HEK293T (cell line): ENCODE measurements at regions not wholly inside any gene's neighbourhood (a gene's known extent, or its start where the extent isn't known, plus 50 kb on each side); places are given as distances from the start of the nearest gene placed in this dataset.

Experiments
- CTCF ChIA-PET: fragments of 350-600 bp; formaldehyde crosslinking; extraction: SDS; loops from one replicate; lab custom pipeline; 2021; ENCODE audit warnings: antibody characterized with exemption, inconsistent platforms; lab: Yijun Ruan, JAX
- POLR2A ChIA-PET: fragments of 350-600 bp; formaldehyde crosslinking; extraction: SDS; loops from one replicate; lab custom pipeline; 2020; ENCODE audit warnings: antibody characterized with exemption, inconsistent platforms; lab: Yijun Ruan, JAX
- DNase-seq: peaks from one replicate; pipeline ENCODE4 v3.0.0; 2012; ENCODE audit warnings: mixed read lengths; ENCODE audit errors: extremely low spot score
- ARNT ChIP-seq: fragments of 450-650 bp; IDR thresholded peaks from 2 replicates; pipeline ENCODE4 v1.6.1; 2017; ENCODE audit warnings: mild to moderate bottlenecking
- BHLHE40 ChIP-seq: fragments of 450-650 bp; IDR thresholded peaks from 2 replicates; pipeline ENCODE4 v1.6.1; 2016; ENCODE audit warnings: mild to moderate bottlenecking, moderate library complexity, borderline replicate concordance
- CTBP1 ChIP-seq: fragments of 450-650 bp; IDR thresholded peaks from 2 replicates; pipeline ENCODE4 v1.6.1; 2016; ENCODE audit warnings: borderline replicate concordance
- ELF4 ChIP-seq: fragments of 450-650 bp; IDR thresholded peaks from 2 replicates; pipeline ENCODE4 v1.6.1; 2017; ENCODE audit warnings: antibody characterized with exemption
- FOXA1 ChIP-seq: fragments of 450-650 bp; IDR thresholded peaks from 2 replicates; pipeline ENCODE4 v1.6.1; 2016; ENCODE audit warnings: mild to moderate bottlenecking
- FOXK2 ChIP-seq: fragments of 450-650 bp; IDR thresholded peaks from 2 replicates; pipeline ENCODE4 v1.6.1; 2016; ENCODE audit warnings: mild to moderate bottlenecking
- FOXM1 ChIP-seq: fragments of 450-650 bp; IDR thresholded peaks from 2 replicates; pipeline ENCODE4 v1.6.1; 2017; ENCODE audit warnings: mild to moderate bottlenecking, borderline replicate concordance
- HDGF ChIP-seq: fragments of 450-650 bp; IDR thresholded peaks from 2 replicates; pipeline ENCODE4 v1.6.1; 2017; ENCODE audit warnings: antibody characterized with exemption, borderline replicate concordance
- L3MBTL2 ChIP-seq: fragments of 450-650 bp; conservative IDR thresholded peaks from 2 replicates; pipeline ENCODE4 v1.6.1; 2016; ENCODE audit warnings: mild to moderate bottlenecking
- LEF1 ChIP-seq: fragments of 450-650 bp; IDR thresholded peaks from 2 replicates; pipeline ENCODE4 v1.6.1; 2017; ENCODE audit warnings: mild to moderate bottlenecking, borderline replicate concordance
- NFRKB ChIP-seq: fragments of 450-650 bp; IDR thresholded peaks from 2 replicates; pipeline ENCODE4 v1.6.1; 2016; ENCODE audit warnings: mild to moderate bottlenecking, moderate library complexity
- PKNOX1 ChIP-seq: fragments of 450-650 bp; IDR thresholded peaks from 2 replicates; pipeline ENCODE4 v1.6.1; 2016
- SP1 ChIP-seq: fragments of 450-650 bp; IDR thresholded peaks from 2 replicates; pipeline ENCODE4 v1.6.1; 2017
- SUZ12 ChIP-seq: fragments of 450-650 bp; IDR thresholded peaks from 2 replicates; pipeline ENCODE4 v1.6.1; 2016; ENCODE audit warnings: mild to moderate bottlenecking
- TARDBP ChIP-seq: fragments of 450-650 bp; IDR thresholded peaks from 2 replicates; pipeline ENCODE4 v1.6.1; 2016
- ZNF384 ChIP-seq: fragments of 450-650 bp; IDR thresholded peaks from 2 replicates; pipeline ENCODE4 v1.6.1; 2016

DNA sequence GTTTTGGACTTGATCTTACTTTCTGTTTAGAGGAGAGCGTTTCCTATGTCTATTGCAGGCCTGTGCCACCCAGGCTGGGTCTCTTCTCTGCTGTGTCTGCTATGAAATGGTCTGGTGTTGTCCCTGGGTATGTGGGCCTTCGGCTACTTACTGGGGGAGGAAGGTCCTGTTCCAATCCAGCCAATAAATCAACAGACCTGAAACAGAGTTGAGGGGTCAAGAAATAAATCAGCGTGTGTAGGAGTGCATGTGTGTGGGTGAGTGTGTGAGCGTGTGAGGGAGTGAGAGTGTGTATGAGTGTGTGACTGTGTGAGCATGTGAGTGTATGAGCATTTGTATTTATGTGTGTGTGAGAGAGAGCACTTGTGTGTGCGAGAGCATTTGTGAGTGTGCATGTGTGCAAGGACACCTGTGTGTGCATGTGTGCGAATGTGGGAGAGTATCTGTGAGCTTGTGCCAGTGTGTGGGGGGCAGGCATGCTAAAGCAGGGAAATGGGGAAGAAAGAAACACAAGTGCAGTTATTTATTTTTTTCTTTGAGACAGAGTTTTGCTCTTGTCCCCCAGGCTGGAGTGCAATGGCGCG lies 86.3 kb upstream of the PMEPA1 start:
- TF ChIP-seq PKNOX1, result no peak
- TF ChIP-seq SP1, result no peak
- TF ChIP-seq ZNF384, result no peak
- TF ChIP-seq CTBP1, result no peak
- no peak for TF ChIP-seq LEF1
- no peak for TF ChIP-seq FOXM1
- TF ChIP-seq ARNT, result no peak
- no peak for TF ChIP-seq ELF4
- no peak for TF ChIP-seq L3MBTL2
- TF ChIP-seq HDGF, result no peak
- DNase-seq, result no peak
- POLR2A ChIA-PET, result no interaction called here
- CTCF ChIA-PET, result no interaction called here

DNA sequence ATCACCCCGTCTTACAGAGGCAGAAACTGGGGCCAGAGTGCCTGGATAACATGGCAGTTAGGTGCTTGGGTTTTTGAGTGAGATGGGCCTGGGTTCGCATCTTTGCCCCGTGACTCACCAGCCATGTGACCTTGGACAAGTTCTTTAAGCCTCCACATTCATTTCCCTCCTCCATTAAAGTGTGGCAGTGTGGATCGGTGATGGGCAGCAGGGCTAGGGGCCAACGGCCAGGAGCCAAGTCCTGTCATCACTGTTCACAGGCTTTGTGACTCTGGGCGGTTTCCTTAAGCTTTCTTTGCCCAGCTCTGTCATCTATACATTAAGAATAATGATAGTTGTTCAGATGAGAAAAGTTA lies 85.5 kb upstream of the PMEPA1 start:
- ChIA-PET CTCF (no interaction called here), POLR2A (no interaction called here)
- no peak for DNase-seq
- TF ChIP-seq NFRKB, result no peak
- no peak for TF ChIP-seq ELF4
- no peak for TF ChIP-seq PKNOX1
- no peak for TF ChIP-seq L3MBTL2
- no peak for TF ChIP-seq FOXM1
- TF ChIP-seq HDGF, result no peak
- TF ChIP-seq SUZ12, result no peak
- TF ChIP-seq FOXA1, result no peak
- TF ChIP-seq FOXK2, result no peak
- TF ChIP-seq TARDBP, result no peak
- no peak for TF ChIP-seq LEF1

- no peak for TF ChIP-seq L3MBTL2
- no peak for TF ChIP-seq ZNF384
- no peak for TF ChIP-seq SP1
- TF ChIP-seq TARDBP, result no peak
- TF ChIP-seq HDGF, result no peak
- TF ChIP-seq FOXM1, result no peak
- no peak for TF ChIP-seq LEF1
- CTCF ChIA-PET, result no interaction called here
- POLR2A ChIA-PET, result no interaction called here
- no peak for DNase-seq
Measured at GRCh38 chr20:57794600-57795341, 85.0 kb upstream of the PMEPA1 start.

GRCh38 chr20:57794036-57794435 lies 84.2 kb upstream of the PMEPA1 start:
- ChIA-PET CTCF (no interaction called here), POLR2A (no interaction called here)
- no peak for DNase-seq
- TF ChIP-seq FOXK2 (no peak), NFRKB (no peak), PKNOX1 (no peak), SP1 (no peak), ARNT (no peak)

DNA sequence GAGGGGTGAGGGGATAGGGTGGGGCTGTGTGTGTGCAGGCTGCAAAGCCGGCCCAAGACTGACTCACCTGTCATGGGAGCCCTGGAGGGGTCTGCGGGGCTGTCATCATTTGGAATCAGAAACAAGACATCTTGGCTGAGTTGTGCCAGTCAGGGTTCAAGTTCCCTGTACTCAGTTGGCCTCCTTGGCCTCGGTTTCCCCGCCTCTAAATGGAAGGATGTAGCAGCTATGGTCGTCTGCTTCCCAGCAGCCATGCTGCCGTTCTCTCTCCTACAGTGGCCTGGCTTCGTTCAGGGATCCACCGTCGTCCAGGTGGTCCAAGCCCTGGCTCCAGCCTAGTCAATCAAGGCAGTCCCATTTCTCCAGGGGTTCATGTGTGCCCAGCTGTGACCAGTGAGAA lies 83.6 kb upstream of the PMEPA1 start:
- ChIA-PET POLR2A (no interaction called here), CTCF (no interaction called here)
- no peak for TF ChIP-seq FOXA1
- no peak for TF ChIP-seq ZNF384
- no peak for TF ChIP-seq FOXM1
- no peak for TF ChIP-seq L3MBTL2
- no peak for TF ChIP-seq HDGF
- TF ChIP-seq SP1, result no peak
- no peak for TF ChIP-seq LEF1
- no peak for TF ChIP-seq TARDBP
- TF ChIP-seq BHLHE40, result no peak
- no peak for TF ChIP-seq PKNOX1
- no peak for TF ChIP-seq CTBP1
- DNase-seq, result no peak

DNA sequence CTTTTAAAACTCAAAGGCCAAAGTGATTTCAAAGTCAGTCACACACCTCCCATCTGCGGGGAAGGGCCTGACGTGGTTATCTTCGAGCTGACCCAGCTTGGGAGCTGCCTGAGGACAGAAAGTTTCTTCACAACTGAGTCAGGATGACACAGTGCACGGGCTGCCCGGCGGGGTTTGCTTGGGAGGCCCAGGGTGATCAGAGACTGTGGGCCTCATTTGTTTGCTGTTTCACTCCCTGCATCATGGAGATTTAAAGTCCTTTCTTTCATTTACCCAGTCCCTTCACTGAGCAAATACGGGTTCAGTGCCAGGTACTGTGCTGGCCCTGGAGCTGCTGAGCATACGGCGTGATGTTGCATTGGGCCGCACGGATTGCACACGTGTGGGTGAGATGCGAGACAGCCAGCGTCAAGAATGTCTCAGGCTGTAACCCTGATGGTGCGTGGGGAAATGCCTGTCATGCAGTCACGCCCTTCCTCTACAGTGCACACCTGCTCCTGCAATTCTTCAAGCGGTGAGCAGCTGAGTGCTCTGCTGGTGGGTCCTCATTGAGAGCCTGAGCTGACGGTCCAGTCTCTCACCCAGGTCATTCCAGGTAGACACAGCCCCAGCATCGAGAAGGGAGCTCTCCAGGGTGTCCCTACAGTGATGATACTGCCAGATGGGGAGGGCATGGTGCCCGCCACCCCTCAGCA lies 82.7 kb upstream of the PMEPA1 start:
- DNase-seq, result no peak
- POLR2A ChIA-PET, result no interaction called here
- CTCF ChIA-PET, result no interaction called here

More for the DNA sequence above, 82.7 kb upstream of the PMEPA1 start:
- TF ChIP-seq SP1 (no peak), ELF4 (no peak), FOXK2 (no peak), BHLHE40 (no peak), CTBP1 (no peak), HDGF (no peak), ZNF384 (no peak), PKNOX1 (no peak), TARDBP (no peak), ARNT (no peak), NFRKB (no peak), FOXA1 (no peak), LEF1 (no peak), L3MBTL2 (no peak), SUZ12 (no peak)
